ENCODE measurements at regions not wholly inside any gene's neighbourhood (a gene's known extent, or its start where the extent isn't known, plus 50 kb on each side); places are given as distances from the start of the nearest gene placed in this dataset.

DNA sequence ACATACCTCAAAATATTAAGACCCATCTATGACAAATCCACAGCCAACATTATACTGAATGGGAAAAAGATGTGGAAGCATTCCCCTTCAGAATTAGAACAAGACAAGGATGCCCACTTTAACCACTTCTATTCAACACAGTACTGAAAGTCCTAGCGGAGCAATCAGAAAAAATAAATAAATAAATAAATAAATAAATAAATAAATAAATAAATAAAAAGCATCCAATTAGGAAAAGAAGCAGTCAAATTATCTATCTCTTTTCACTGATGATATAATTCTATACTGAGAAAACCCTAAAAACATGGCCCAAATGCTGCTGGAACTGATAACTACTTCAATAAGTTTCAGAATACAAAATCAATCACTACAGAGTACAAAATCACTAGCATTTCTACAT lies 67.5 kb downstream of the PRR32 start:
- Histone ChIP-seq H3K9me3 (ENCODE audit: low read depth, low read length) (no peaks in the 10 kb centered on the region), H3K4me3 (no peak overlapping the region), H3K9ac (ENCODE audit: insufficient read length) (no peak overlapping the region), H3K36me3 (ENCODE audit: insufficient read depth, low read length) (no peaks in the 10 kb centered on the region), H3K27ac (no peak overlapping the region)
- TF ChIP-seq POLR2AphosphoS5 (IDR thresholded peaks at IDR 0.05; ENCODE audit: borderline replicate concordance, low read depth, low read length) (no peak), FOXP2 (optimal IDR thresholded peaks at IDR 0.05; ENCODE audit: control extremely low read depth, extremely low read length, insufficient read depth) (no peak), EZH2 (IDR thresholded peaks at IDR 0.05) (no peak)
- no peak for DNase-seq (ENCODE audit: low read depth, low spot score)

- TF ChIP-seq EZH2 (IDR thresholded peaks at IDR 0.05) (no peak), FOXP2 (optimal IDR thresholded peaks at IDR 0.05; ENCODE audit: control extremely low read depth, extremely low read length, insufficient read depth) (no peak), POLR2AphosphoS5 (IDR thresholded peaks at IDR 0.05; ENCODE audit: borderline replicate concordance, low read depth, low read length) (no peak)
- no peak overlapping the region for H3K9ac ChIP-seq (ENCODE audit: insufficient read length)
Measured at GRCh38 chrX:126900937-126901336, 81.4 kb downstream of the PRR32 start.

GRCh38 chrX:126929071-126929470 lies 109.5 kb downstream of the PRR32 start:
- TF ChIP-seq EZH2 (IDR thresholded peaks at IDR 0.05) (no peak), POLR2AphosphoS5 (IDR thresholded peaks at IDR 0.05; ENCODE audit: borderline replicate concordance, low read depth, low read length) (no peak), FOXP2 (optimal IDR thresholded peaks at IDR 0.05; ENCODE audit: control extremely low read depth, extremely low read length, insufficient read depth) (no peak)
- DNase-seq (ENCODE audit: low read depth, low spot score): no peak
- H3K9ac ChIP-seq (ENCODE audit: insufficient read length): no peak overlapping the region
- H3K4me3 ChIP-seq: no peak overlapping the region
- H3K36me3 ChIP-seq (ENCODE audit: insufficient read depth, low read length): no peaks in the 10 kb centered on the region
- H3K27ac ChIP-seq: no peak overlapping the region
- no peaks in the 10 kb centered on the region for H3K9me3 ChIP-seq (ENCODE audit: low read depth, low read length)

More at GRCh38 chrX:126900937-126901336, 81.4 kb downstream of the PRR32 start:
- DNase-seq (ENCODE audit: low read depth, low spot score): no peak
- Histone ChIP-seq H3K9me3 (ENCODE audit: low read depth, low read length) (no peaks in the 10 kb centered on the region), H3K27ac (no peak overlapping the region), H3K4me3 (no peak overlapping the region), H3K36me3 (ENCODE audit: insufficient read depth, low read length) (no peaks in the 10 kb centered on the region)

DNA sequence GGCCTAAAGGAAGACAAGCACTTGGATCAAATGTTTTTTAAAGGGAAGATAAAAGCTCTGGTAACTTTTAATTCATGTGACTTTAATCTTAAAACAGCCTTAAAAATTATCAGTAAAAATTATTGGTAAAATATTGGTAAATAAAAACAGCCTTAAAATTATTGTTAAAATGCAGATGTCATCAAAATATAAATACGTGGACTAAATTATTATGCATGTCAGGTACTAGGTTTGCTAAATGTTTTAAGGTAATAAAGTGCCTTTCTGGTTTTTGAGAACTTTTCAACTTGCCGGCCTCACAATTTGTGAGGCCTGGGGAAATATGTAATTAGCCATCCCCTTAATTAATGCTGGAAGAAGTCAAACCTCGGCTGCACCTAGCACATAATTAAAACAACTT lies 147.7 kb downstream of the PRR32 start:
- Histone ChIP-seq H3K9me3 (ENCODE audit: low read depth, low read length) (no peaks in the 10 kb centered on the region), H3K36me3 (ENCODE audit: insufficient read depth, low read length) (no peaks in the 10 kb centered on the region), H3K27ac (no peak overlapping the region), H3K4me3 (no peak overlapping the region), H3K9ac (ENCODE audit: insufficient read length) (no peak overlapping the region)
- DNase-seq (ENCODE audit: low read depth, low spot score): no peak
- no peak for TF ChIP-seq FOXP2 (optimal IDR thresholded peaks at IDR 0.05; ENCODE audit: control extremely low read depth, extremely low read length, insufficient read depth)
- no peak for TF ChIP-seq POLR2AphosphoS5 (IDR thresholded peaks at IDR 0.05; ENCODE audit: borderline replicate concordance, low read depth, low read length)
- no peak for TF ChIP-seq EZH2 (IDR thresholded peaks at IDR 0.05)

DNA sequence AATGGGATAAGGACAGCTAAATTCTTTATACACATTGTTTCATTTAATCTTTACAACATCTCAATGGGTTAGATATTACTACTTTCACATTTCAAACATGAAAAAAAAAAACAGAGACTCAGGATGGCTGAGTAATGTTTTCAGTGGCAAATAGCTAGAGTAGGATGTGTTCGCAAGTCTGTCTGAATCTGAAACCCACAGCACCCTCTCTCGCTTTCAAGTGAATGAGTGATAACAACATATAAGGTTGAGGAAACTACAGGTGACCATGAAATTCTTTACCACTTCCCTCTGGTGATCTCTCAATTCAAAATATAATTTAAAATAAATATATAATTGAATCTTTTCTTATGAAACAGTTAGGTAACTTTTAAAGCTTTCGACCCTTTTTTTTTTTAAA lies 162.6 kb downstream of the PRR32 start:
- H3K4me3 ChIP-seq: no peak overlapping the region
- no peak for DNase-seq (ENCODE audit: low read depth, low spot score)
- H3K9me3 ChIP-seq (ENCODE audit: low read depth, low read length): no peaks in the 10 kb centered on the region
- H3K27ac ChIP-seq: no peak overlapping the region
- no peak for TF ChIP-seq POLR2AphosphoS5 (IDR thresholded peaks at IDR 0.05; ENCODE audit: borderline replicate concordance, low read depth, low read length)
- no peak for TF ChIP-seq FOXP2 (optimal IDR thresholded peaks at IDR 0.05; ENCODE audit: control extremely low read depth, extremely low read length, insufficient read depth)
- no peaks in the 10 kb centered on the region for H3K36me3 ChIP-seq (ENCODE audit: insufficient read depth, low read length)
- no peak overlapping the region for H3K9ac ChIP-seq (ENCODE audit: insufficient read length)

GRCh38 chrX:126985027-126985426 lies 165.5 kb downstream of the PRR32 start:
- Histone ChIP-seq H3K4me3 (no peak overlapping the region), H3K9ac (ENCODE audit: insufficient read length) (no peak overlapping the region), H3K27ac (no peak overlapping the region), H3K9me3 (ENCODE audit: low read depth, low read length) (no peaks in the 10 kb centered on the region), H3K36me3 (ENCODE audit: insufficient read depth, low read length) (no peaks in the 10 kb centered on the region)
- DNase-seq (ENCODE audit: low read depth, low spot score): no peak
- no peak for TF ChIP-seq FOXP2 (optimal IDR thresholded peaks at IDR 0.05; ENCODE audit: control extremely low read depth, extremely low read length, insufficient read depth)
- no peak for TF ChIP-seq POLR2AphosphoS5 (IDR thresholded peaks at IDR 0.05; ENCODE audit: borderline replicate concordance, low read depth, low read length)
- TF ChIP-seq EZH2 (IDR thresholded peaks at IDR 0.05): no peak

DNA sequence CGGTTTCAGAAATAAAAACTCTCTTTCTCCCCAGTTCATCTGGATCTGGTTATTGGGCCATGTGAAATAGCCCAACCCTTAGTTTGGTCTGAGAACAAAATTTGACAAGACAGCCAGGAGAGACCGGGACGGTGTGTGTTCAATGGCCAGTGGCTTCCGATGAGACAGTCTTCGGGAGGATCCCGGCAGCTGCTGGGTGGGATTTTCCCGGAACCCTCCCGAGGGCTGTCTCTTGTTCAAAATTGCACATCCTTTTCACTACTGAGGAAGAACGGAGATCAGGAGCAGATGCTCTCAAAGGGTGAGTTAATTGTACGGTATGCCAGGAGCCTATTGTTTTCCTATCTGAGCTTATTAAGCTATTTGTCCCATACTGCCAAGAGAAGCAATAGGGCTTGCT lies 166.5 kb downstream of the PRR32 start:
- Histone ChIP-seq H3K36me3 (ENCODE audit: insufficient read depth, low read length) (no peaks in the 10 kb centered on the region), H3K9ac (ENCODE audit: insufficient read length) (no peak overlapping the region), H3K9me3 (ENCODE audit: low read depth, low read length) (no peaks in the 10 kb centered on the region), H3K27ac (no peak overlapping the region), H3K4me3 (no peak overlapping the region)
- TF ChIP-seq POLR2AphosphoS5 (IDR thresholded peaks at IDR 0.05; ENCODE audit: borderline replicate concordance, low read depth, low read length) (no peak), FOXP2 (optimal IDR thresholded peaks at IDR 0.05; ENCODE audit: control extremely low read depth, extremely low read length, insufficient read depth) (no peak)
- DNase-seq (ENCODE audit: low read depth, low spot score): no peak

DNA sequence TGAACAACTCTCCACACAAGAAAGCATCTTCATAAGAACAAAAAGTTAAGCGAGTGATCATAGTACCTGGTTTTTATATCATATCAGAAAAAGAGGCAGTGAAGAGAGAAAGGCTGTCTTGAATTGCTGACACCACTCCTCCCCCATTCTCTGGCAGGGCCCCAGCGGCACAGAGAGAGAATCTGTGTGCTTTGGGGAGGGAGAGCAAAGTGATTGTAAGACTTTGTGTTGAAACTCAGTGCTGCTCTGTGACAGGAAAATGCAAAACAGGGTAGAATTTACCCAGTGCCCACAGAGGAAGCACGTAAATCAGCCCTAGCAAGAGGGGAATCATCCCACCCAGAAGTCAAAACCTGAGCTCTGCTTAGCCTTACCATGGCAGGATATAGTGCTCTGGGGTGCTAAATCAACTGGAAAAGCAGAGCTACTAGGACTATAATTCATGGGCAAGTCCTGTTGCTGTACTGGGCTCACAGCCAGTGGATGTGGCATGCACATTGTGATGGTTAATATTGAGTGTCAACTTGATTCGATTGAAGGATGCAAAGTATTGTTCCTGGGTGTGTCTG lies 174.6 kb downstream of the PRR32 start:
- H3K27ac ChIP-seq: no peak overlapping the region
- H3K4me3 ChIP-seq: no peak overlapping the region
- no peaks in the 10 kb centered on the region for H3K9me3 ChIP-seq (ENCODE audit: low read depth, low read length)
- no peaks in the 10 kb centered on the region for H3K36me3 ChIP-seq (ENCODE audit: insufficient read depth, low read length)
- no peak for DNase-seq (ENCODE audit: low read depth, low spot score)
- TF ChIP-seq POLR2AphosphoS5 (IDR thresholded peaks at IDR 0.05; ENCODE audit: borderline replicate concordance, low read depth, low read length) (no peak), EZH2 (IDR thresholded peaks at IDR 0.05) (no peak), FOXP2 (optimal IDR thresholded peaks at IDR 0.05; ENCODE audit: control extremely low read depth, extremely low read length, insufficient read depth) (no peak)
- H3K9ac ChIP-seq (ENCODE audit: insufficient read length): no peak overlapping the region

DNA sequence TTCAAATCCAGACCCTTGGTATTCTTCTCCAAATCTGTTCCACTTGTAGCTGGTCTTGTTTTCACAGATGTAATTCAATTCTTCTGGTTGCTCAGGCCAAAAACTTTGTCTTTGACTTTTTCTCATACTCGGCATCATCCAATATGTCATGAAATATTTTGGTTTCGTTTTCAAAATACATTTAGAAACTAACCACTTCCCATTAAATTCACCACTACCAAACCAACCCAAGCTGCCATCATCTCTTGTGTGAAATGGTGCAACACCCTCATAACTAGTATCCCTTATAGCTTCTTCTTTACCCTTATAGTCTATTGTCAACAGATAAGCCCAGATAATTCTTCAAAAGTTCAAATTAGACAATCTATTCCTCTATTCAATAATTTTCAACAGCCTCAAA lies 192.1 kb downstream of the PRR32 start:
- H3K9ac ChIP-seq (ENCODE audit: insufficient read length): no peak overlapping the region
- TF ChIP-seq EZH2 (IDR thresholded peaks at IDR 0.05) (no peak), POLR2AphosphoS5 (IDR thresholded peaks at IDR 0.05; ENCODE audit: borderline replicate concordance, low read depth, low read length) (no peak), FOXP2 (optimal IDR thresholded peaks at IDR 0.05; ENCODE audit: control extremely low read depth, extremely low read length, insufficient read depth) (no peak)
- no peaks in the 10 kb centered on the region for H3K36me3 ChIP-seq (ENCODE audit: insufficient read depth, low read length)
- H3K27ac ChIP-seq: no peak overlapping the region
- DNase-seq (ENCODE audit: low read depth, low spot score): no peak
- H3K9me3 ChIP-seq (ENCODE audit: low read depth, low read length): no peaks in the 10 kb centered on the region
- no peak overlapping the region for H3K4me3 ChIP-seq
